8988T (cell line): ENCODE measurements at regions not wholly inside any gene's neighbourhood (a gene's known extent, or its start where the extent isn't known, plus 50 kb on each side); places are given as distances from the start of the nearest gene placed in this dataset.

Experiments
- DNase-seq: peaks from one replicate; pipeline ENCODE4 v3.0.0; 2011

DNA sequence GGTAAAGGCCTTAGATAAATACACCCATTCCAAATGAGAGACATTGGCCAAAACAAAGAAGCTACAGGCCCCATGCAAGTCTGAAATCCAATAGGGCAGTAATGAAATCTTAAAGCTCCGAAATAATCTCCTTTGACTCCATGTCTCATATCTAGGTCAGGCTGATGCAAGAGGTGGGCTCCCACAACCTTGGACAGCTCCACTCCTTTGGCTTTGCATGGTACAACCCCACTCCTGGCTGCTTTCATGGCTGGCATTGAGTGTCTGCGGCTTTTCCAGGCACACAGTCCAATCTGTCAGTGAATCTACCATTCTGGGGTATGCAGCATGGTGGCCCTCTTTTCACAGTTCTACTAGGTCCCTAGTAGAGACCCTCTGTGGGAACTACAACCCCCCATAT lies 762.5 kb downstream of the LIG4 start:
- no peak for DNase-seq

DNA sequence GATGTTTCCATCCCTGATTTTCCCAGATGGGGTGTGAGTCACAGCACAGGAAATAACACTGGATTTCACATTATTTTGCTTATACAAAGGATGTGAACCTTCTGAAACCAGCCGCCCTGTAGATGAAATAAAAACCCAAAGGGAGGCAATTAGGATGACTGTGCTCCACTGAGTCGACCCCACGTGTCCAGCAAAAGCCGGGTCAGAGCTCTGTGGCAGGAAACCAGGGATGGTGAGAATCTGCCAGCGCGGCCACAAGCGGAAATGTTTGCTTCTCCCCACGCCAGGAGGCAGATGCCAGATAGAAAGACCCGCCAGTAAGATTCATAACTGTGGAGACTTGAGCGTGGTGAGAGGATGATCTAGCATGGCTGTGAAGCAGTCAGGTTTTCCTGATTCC lies 764.4 kb downstream of the LIG4 start:
- no peak for DNase-seq

DNA sequence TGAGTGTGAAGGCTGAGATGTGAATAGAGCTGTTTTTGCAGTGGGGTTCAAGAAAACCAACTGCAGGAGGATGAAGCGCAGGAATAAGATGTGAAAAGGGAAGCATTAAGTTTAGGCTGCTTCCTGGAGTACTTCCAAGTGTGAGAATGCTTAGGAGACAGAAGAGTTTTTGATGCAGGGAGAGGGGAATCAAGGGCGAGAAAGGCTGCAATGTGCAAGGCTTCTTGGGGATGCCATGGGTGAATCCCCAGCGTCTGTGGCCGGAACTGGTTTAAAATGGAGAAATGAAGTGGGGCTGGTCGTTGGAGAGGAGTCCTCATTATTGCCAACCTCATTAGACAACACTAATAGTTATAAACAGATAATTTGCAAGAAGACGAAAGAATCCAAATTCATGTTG lies 764.9 kb downstream of the LIG4 start:
- no peak for DNase-seq

DNA sequence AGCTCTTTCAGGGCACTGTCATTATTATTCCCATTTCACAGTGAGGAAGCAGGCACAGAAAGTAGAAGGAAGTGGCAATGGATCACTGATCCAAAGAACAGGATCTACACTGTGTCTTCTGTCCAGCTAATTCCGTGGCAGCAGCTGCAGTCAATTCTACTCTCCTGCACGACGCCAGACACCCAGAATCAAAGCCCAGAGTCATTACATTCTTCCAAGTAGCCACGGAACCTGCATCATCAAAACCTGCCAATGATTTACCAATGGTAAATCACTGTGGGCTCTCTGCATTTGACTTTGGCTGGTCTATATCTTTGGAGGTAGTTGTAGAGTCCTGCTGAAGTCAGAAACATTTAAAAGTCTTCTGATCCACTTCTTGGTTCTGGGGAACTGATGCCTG lies 767.7 kb downstream of the LIG4 start:
- DNase-seq: no peak

DNA sequence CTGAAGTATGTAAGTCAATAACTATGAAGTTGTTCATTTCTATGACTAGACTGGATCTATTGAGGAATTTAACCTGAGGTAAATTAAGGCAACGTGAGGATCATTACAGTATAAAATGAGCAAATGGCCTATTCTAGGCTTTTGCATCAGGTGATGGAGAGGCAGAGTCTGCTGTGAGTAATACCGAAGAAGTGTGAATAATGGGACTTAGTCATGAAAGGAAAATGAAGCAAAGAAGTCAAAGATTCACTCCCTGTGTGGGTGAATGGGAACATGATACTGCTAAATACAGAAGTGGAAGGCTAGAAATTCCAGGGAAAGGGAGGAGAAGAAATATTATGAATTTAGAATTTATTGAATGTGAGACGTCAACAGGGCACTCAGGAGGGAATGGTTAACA lies 774.1 kb downstream of the LIG4 start:
- DNase-seq: no peak

DNA sequence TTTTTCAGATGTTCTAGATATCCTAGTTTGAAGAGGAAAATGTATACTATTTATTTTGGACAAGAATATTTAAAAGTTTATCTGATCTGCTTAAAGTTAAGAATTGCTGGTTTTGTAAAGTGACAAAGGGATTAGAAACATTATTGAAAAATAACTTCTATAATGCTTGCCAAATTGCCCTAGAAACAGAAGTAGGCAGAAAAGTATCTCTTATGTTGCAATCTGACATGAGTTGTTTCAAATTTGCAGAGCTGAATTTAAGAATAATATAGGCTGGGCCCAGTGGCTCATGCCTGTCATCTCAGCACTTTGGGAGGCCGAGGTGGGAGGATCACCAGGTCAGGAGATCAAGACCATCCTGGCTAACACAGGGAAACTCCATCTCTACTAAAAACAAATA lies 777.1 kb downstream of the LIG4 start:
- DNase-seq: no peak

DNA sequence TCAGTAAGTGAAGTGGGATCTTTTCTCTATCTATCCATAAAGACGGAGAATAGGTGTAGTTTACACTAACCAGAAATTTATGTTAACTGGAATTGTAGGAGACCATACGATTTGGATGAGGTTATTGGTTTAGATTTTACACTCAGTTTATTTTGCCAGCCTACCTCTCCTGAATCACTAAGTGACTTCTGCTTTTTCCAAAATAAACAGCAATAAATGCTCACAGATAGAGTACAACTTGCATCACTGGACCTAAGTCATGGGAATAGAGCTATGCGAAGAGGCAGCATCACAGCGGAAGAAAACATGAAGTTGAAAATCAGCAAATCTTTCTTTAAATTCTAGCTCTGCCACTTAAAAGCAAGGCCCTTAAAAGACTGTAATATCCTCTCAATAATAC lies 781.0 kb downstream of the LIG4 start:
- no peak for DNase-seq

DNA sequence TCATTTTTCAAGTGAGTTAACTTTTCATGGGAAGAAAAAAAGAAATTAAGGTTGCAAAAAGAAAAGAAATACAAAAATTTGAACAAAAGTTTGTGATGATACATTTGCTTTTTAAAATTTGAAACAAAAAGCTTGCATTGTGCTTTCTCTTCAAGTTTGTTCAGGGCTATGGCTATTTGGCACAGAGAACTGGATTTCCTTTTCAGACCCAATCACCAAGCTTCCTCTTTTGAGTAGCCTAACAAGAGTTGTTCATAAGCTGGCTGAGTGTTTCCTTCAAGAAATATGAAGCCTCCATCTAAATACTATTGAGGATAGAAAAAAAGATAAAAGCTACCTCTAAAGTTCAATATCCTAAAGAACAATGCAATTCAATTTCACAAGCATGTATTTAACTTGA lies 787.8 kb downstream of the LIG4 start:
- no peak for DNase-seq

DNA sequence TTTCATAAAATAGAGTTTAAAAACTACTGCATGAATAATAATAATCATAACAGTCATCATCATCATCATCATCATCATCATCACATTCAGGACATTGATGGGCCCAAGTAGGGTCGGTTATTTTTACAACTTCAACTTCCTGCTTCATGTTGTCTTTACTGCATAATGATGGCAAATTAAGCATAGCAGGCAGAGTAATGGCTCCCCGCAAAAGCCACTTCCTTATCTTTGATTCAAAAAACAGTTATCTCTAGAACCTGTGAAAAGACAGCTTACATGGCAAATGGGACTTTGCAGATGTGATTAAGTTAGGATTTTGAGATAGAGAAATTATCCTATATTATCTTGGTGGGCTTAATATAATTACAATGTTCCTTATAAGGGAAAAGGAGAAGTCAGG lies 792.9 kb downstream of the LIG4 start:
- no peak for DNase-seq

DNA sequence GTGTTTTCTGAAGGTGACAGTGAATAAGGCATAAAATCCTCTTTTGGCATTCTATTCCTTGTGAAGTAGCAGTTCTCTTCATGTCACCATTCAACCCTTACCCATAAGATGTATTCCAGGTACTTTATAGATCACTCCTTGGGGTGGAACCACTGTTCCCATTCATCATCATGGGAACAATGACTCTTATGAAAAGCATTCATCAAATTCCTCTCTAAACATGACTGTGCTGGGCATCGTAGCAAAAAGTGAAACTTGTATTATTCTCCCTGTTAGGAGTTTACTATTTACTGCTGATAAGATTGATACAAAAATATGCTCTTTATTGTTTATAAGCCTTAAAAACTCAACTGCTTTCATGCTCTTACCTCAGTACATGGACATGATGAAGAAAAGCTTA lies 793.4 kb downstream of the LIG4 start:
- no peak for DNase-seq

DNA sequence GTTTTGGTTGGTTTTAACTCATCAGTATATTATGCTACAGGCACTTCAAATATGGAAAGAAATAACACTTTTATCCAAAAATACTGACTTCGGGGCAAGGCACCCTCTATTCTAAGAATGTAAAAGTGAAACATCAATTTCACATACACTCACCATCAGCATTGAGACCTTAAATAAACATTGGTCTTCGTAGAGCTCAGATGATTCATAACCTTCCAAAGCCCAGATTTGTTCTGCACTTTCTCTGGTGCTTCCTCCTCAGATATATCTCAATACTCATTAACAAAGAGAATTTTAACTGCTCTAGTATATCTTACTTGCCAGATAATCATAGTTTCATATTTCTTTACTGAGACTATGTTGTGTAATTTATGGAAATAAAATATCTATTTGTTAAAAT lies 794.3 kb downstream of the LIG4 start:
- no peak for DNase-seq

DNA sequence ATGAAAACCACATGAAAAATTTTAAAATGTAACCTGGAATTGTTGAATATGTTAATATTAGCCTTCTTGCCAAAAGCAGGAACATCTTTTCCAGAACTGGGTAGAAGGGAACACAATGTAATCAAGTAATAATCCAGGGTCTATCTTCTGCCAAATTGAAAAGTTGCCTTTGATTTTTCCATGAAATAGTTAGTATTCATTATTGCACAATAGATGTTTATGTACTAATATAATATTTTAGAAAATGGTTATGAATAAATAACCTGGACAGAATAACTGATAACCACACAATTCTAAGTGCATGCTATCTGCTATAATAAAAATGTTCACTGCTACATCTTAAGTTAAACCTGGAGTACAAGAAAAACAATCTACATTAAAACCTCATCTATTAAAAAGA lies 802.3 kb downstream of the LIG4 start:
- no peak for DNase-seq

DNA sequence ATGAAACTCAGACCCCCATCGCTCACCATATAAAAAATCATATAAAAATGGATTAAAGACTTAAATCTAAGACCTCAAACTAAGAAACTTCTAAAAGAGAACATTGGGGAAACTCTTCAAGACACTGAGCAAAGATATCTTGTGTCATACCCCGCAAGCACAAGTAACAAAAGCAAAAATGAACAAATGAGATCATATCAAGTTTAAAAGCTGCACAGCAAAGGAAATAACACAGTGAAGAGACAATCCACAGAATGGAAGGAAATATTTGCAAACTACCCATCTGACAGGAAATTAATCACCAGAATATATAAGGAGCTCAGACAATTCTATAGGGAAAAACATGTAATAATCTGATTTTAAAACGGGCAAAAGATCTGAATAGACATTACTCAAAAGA lies 808.3 kb downstream of the LIG4 start:
- no peak for DNase-seq

DNA sequence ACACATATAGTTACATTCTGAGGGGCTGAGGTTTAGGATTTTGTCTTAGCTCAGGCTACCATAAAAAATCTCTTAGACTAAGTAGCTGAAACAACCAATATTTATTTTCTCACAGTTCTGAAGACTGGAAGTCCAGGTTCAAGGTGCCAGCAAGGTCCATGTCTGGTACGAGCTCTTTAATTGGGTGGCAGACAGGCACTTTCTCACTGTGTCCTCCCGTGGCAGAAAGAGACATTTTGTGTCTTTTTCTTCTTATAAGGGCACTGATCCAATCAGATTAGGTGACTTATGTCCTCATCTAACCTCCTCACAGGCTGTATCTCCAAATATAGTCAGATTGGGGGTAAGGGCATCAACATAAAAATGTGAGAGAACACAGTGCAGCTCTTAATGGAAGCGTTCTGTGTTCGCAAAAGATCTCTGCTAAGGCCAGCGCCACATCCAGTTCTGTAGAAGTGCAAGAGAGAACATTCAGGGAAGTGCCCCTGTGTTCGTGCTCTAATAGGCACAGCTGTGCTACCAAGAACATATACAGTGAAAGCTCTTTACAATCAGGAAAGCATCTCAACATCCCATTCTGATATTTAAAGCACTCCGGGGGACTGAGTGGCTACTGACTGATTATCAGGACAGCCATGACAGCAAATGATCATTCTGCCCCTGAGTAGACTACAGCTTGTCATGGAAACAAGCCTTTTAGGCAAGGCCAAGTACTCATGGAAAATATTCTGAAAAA lies 819.2 kb downstream of the LIG4 start:
- DNase-seq: no peak

DNA sequence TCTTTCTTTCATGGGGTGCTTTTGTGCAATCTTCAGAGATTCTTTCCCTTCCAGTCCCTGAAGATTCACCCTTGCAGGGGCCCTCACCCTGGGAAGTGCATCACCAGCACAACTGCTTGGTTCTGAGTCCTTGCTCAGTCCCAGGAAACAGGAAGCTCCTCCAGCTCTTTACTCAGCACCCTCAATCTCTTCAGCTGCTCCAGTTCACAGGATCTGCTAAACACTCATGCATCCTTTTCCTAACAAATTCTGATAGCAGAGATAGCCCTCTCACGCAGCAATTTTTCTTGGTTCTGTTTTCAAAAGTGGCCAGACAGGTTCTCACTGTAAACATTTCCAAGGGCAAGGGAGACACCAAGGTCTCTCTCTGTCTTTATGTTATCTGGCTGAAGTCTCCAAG lies 823.1 kb downstream of the LIG4 start:
- no peak for DNase-seq

DNA sequence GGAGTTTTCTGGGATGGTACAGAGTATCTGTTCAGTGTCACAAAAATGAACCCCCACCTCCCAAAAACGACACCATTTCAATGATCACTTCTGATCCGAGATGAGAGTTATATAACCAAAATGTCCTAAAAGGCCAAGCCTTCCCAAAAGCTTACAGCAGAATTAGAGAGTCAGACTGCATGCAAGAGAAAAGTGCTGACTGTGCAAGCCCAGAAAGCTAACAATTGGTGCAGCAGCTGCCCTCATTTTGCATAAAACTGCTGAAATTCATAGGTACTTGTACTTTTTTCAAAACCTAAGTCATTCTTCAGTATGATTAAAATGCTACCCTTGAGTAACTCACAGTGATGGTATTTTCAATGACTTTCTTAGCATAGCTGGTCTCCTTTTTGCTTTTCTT lies 819.6 kb upstream of the ARGLU1 start:
- DNase-seq: no peak

DNA sequence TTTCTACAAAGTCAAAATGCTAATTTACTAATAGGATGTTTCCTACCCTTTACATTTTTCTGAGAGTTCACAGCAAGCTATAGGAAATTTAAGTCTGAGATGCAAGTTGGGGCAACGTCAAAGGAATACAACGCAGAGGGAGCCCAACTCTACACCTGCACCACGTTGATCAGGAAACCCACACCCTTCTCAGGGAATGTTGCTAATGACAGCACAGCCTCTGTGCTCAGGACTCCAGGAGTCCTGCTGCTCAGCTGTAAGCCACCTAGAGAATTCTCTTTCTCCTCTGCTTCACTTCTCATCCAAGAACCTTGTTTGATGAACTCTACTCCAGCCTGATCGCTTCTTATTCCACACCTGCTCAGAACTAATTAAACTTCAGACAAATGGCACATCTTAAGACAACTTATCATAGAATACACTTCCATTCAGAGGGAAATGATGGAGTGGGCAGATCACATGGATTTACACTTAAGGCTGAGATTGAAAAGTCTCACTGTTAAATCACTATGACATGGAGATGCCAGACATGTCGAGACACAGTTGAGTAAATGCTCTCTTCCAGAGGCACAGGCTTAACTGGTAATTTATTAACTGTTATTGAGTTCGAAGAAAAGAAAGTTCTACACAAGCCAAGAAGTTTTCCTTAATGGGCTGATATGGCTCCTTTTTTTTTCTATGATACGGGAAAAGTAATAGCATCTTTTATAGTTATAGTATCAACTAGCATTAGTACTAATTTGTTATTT lies 811.6 kb upstream of the ARGLU1 start:
- DNase-seq: no peak

DNA sequence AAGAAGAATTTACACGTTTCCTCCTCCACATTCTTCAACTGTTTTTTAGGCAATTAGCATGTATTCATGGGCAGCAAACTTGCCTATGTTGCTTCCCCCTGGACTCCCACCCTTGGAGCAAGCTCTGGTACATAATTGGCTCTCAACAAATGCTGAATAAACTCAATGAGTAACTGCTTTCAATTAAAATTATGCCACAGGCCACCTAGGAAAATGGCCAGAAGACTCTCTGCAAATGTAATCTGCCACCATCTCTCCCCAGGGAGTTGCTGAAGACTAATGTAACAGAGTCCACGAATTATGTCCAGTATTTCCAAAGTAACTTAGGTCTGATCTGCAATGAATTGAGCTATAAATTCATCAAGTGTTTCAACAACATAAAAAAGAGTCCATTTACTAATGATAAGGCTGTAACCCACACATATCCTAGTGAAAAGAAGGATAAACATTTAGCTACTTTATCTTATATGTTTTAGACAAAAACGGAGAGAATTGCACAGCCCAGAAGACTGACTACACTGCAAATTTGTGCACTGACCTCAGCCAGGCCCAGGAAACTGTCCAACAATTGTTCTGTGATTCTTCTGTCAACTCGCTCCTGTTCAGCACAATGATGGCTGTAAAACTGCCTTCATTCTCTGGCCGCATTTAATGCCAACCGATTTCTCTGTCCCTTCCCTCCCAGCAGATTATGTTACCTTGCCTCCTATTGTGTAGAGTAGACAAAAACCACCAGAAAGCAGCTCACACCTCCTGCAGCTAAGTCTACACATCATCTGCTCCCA lies 808.6 kb upstream of the ARGLU1 start:
- no peak for DNase-seq

DNA sequence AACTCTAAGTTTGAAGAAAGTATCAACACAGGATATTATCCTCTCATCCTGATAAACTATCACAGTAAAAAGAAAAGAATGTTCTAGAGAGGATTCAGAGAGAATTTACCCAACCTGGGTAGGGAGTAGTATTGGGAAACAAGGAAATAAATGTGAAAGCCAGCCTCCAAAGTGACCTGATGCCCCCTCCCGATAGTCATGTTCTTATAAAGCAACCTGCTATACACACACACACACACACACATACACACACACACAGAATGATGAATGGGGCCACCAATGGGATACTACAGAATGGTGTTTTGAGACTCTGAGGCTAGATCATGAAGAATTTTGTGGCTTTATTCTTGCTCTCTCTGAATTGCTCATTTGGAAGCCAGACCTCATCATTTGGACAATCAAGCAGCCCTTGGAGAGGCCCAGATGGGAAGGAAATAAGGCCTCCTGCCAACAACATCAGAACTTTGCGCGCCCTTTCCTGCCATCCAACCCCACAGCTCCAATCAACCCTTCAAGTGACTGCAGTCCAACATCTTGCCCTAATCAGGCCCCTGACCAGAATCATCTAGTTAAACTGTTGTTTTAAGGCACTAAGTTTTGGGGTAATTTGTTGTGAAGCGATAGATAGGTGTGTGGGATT lies 807.9 kb upstream of the ARGLU1 start:
- DNase-seq: no peak

DNA sequence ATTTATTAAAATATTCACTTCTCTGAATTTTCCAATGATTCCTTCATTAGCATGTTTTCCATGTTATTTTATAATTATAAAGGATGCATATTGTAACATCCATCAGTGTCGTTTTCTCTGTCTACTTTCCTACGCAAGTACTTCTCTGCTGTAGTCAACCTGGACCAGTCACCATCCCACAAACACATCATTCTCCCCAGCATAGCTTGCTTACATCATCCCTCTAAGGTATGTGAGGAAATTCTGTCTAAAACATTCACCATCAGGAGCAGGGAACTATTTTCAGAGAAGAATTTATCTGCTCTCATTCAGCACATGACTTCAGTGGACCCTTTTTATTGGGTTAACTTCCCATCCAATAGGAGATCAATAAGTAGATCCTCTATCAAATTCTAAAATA lies 806.1 kb upstream of the ARGLU1 start:
- no peak for DNase-seq

DNA sequence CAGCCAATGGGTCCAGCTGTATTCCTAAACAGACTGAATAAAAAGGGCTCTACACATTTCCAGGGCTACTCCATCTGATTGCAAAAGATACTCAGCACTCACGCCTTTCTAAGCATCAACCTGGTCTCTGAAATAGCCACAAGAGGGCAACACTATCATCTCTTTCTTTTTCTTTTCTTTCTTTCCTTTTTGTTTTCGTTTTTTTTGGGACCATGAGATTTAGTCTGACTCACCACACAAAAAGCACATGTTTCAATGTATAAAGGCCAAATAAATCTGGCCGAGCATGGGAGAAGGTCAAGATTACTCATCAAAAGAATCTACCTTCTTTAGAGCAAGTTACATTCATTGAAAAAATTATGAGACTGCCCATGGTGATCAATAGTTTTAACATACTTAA lies 805.6 kb upstream of the ARGLU1 start:
- DNase-seq: no peak

DNA sequence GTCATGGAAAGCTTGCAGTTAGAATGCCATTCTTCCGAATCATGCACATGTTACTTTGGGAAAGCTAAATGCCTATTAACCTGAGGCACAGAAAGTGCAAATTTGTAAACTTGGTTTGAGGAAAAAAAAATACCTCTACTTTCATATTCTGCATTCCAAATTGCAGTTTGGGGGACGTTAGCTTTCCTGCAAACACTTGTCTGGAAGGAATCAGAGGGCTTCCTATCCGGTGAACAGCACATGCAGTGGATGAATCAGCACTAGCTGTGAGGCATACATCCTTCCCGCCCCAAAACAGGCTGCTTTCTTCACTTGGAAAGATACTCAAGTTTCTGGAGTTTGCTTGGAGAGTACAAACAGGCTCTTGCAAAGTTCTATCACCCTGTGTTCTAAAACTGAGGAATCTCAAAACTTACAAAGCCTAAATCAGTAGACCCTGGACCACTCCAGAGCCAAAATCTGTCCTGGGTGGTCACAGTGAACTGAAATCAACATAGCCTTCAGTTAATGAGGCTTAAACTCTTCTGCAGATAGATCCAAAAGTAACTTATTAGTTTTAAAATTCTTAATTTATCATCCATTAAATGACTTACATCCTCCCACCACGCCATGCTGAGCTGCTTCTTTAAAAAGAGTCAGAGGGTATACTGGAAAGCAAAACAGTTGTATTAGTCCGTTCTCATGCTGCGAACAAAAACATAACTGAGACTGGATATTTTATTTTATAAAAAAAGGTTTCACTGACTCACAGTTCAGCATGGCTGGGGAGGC lies 802.3 kb upstream of the ARGLU1 start:
- DNase-seq: no peak

DNA sequence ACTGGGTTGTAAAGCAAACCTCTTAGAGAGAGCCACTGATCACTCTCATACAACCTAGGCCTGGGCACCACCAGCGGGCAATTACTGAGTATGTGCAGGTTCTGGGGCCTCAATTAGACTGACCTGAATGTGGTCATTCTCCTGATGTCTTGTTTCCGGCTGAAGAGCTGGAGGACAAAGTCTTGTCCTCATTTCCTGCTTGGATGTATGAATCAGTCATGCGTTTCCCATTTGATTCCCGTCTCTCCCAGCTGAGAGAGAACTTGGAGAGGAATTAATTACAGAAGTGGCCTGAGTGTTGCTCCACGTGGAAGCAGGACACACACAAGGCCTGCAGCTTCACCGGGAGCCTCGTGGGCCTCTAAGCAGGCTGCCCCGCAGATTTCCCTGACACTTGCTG lies 799.3 kb upstream of the ARGLU1 start:
- DNase-seq: no peak
